Upper lobe of left lung (tissue), 4 donors: ENCODE measurements at regions not wholly inside any gene's neighbourhood (a gene's known extent, or its start where the extent isn't known, plus 50 kb on each side); places are given as distances from the start of the nearest gene placed in this dataset.

Source experiments
- EP300 ChIP-seq, 4 donors: sonication (generic); formaldehyde crosslinking; IDR thresholded peaks; one replicate each; pipeline ENCODE4 v1.5.1; 2017; ENCODE audit warnings: antibody characterized with exemption in 4 of 4, control low read depth in 2 of 4
- POLR2A ChIP-seq, 4 donors: fragments of 450-650 bp; IDR thresholded peaks; one replicate each; pipeline ENCODE4 v1.5.1; 2016 to 2017; ENCODE audit warnings: antibody characterized with exemption in 4 of 4, mild to moderate bottlenecking in 2 of 4
- TF ChIP-seq, protein P1 (sequence below), 6 experiments: fragments of 450-650 bp in 4 of 6; fragments of 200-600 bp in 2 of 6; sonication (generic) in 2 of 6; IDR thresholded peaks; one replicate each; pipeline ENCODE4 v1.5.1; 2016 to 2019; ENCODE audit warnings: antibody characterized with exemption in 6 of 6

DNA sequence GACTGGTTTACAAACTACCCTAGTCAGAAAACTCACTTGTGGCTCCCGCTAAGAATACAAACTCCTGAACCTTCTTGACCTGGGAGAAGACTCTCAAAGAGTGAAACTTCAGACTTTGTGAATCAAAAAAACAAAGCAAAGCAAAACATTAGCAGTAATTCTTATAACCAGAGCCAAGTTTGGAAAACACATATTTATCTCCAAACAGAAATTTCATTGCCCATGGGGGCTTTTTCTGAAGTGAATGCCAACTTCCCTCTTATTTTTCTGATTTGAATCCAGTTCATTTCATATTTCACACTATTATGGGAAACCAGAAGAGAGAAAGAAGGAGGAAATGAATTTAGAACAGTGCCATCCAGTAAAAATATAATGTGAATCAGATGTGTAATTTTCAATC, 55.7 kb upstream of the ZNF385D start:
- TF ChIP-seq, protein P1, sequence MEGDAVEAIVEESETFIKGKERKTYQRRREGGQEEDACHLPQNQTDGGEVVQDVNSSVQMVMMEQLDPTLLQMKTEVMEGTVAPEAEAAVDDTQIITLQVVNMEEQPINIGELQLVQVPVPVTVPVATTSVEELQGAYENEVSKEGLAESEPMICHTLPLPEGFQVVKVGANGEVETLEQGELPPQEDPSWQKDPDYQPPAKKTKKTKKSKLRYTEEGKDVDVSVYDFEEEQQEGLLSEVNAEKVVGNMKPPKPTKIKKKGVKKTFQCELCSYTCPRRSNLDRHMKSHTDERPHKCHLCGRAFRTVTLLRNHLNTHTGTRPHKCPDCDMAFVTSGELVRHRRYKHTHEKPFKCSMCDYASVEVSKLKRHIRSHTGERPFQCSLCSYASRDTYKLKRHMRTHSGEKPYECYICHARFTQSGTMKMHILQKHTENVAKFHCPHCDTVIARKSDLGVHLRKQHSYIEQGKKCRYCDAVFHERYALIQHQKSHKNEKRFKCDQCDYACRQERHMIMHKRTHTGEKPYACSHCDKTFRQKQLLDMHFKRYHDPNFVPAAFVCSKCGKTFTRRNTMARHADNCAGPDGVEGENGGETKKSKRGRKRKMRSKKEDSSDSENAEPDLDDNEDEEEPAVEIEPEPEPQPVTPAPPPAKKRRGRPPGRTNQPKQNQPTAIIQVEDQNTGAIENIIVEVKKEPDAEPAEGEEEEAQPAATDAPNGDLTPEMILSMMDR (IDR thresholded peaks at IDR 0.05), result no peak
- no peak for TF ChIP-seq EP300 (IDR thresholded peaks at IDR 0.05)
- TF ChIP-seq POLR2A (IDR thresholded peaks at IDR 0.05), result no peak
